ENCODE measurements at regions not wholly inside any gene's neighbourhood (a gene's known extent, or its start where the extent isn't known, plus 50 kb on each side); places are given as distances from the start of the nearest gene placed in this dataset.

DNA sequence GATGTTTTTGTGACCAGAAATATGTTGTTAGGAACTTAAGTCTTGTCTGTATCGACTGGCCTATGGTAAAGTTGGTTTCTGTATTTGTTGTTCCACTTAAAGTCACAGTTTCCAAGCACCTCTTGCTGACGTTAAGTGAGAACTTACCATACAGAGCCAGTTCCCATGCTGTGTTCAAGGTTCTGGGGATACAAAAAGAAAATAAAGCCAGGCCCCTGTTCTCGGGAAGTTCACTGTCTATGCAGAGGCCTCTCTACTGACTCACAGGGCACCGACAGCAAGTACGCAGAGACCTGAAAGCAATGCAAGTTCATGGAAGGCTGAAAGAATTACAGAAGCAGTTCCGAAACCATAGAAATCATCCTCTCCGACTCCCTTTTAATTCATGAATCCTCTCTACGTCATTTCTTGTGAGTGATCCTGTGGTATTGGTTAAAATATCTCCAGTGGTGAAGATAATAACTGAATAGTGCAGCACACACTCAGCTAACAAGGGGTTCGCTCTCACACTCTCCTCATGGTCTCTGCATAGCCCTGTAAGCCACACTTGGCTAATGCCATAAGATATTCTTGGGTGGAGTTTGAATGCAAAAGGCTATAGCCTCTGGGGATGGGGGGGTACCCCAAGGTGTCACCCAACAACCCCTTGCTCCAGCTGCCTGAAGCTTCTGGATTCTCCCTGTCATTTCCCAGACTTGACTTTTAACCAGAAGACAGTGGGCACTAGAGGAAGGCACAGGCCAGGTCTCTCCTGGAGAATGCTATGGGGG lies 91.2 kb upstream of the EXOC2 start:
- TF ChIP-seq POLR2A (IDR thresholded peaks at IDR 0.05; ENCODE audit: low read length) (no peak), GATA1 (IDR thresholded peaks at IDR 0.05; ENCODE audit: low read depth, low read length) (no peak)
